Left colon (tissue), 2 donors: ENCODE measurements at regions not wholly inside any gene's neighbourhood (a gene's known extent, or its start where the extent isn't known, plus 50 kb on each side); places are given as distances from the start of the nearest gene placed in this dataset.
A peak's percentile ranks its signal among the peaks of the same experiment; 100 is the strongest.
"Not testable (repeated sequence)": the region's sequence is repeated elsewhere in the genome, so short reads cannot be mapped to it uniquely, and the experiment has no call there.

ENCODE experiments used
- ATAC-seq: fragments of 200-7000 bp; cut with Tn5 transposase; one replicate; pipeline ENCODE4 v1.9.1; 2020; ENCODE audit warnings: mild to moderate bottlenecking, moderate library complexity
- DNase-seq, 2 donors: peaks; one replicate each; pipeline ENCODE4 v3.0.0-alpha.2; 2020
- intact Hi-C, 2 donors: fragments of 100-400 bp; cut with DNase I in 1 of 2; cut with micrococcal nuclease in 1 of 2; formaldehyde crosslinking; loops; one replicate each; pipeline versions ENCODE4 v1.11.2 to v1.14.0; 2022; cut with DNase I, micrococcal nuclease
- donor health status: DM: no; HTN: no; CAD: no.
- donor health status: DM: yes; HTN: yes; CAD: no.

- ATAC-seq (no peak), DNase-seq (no peak)
- intact Hi-C loops: no loop called here
Measured at GRCh38 chr6:128740951-128741350, 142.0 kb upstream of the LAMA2 start.

GRCh38 chr6:128739112-128739511 lies 143.8 kb upstream of the LAMA2 start:
- no peak for ATAC-seq
- intact Hi-C loops: loop anchor here in 1 of 2 donors (10.0 kb wide), 1 partner anchor 1004 kb away; no protein-coding TSS in a partner anchor
- no peak for DNase-seq

GRCh38 chr6:128738112-128738511 lies 144.8 kb upstream of the LAMA2 start:
- intact Hi-C loops: loop anchor here in 1 of 2 donors (10.0 kb wide), 1 partner anchor 1003 kb away; no protein-coding TSS in a partner anchor
- DNase-seq: peak; percentile 7 to 35

GRCh38 chr6:128736780-128737179 lies 146.2 kb upstream of the LAMA2 start:
- ATAC-seq (no peak), DNase-seq (no peak)
- intact Hi-C loops: loop anchor here in 1 of 2 donors (10.0 kb wide), 1 partner anchor 1002 kb away; no protein-coding TSS in a partner anchor

More at GRCh38 chr6:128738112-128738511, 144.8 kb upstream of the LAMA2 start:
- peak; percentile 99 for ATAC-seq

- DNase-seq: no peak
- peak; percentile 71 for ATAC-seq
- intact Hi-C loops: loop anchor here in 1 of 2 donors (10.0 kb wide), 1 partner anchor 997 kb away; no protein-coding TSS in a partner anchor
Measured at GRCh38 chr6:128731249-128732165, 151.4 kb upstream of the LAMA2 start.

- intact Hi-C loops: loop anchor here in 1 of 2 donors (10.0 kb wide), 2 partner anchors 537 to 647 kb away; no protein-coding TSS in a partner anchor
- ATAC-seq: no peak
Measured at GRCh38 chr6:128727500-128727899, 155.4 kb upstream of the LAMA2 start.

GRCh38 chr6:128725271-128726233 lies 157.4 kb upstream of the LAMA2 start:
- no peak for ATAC-seq
- peak in 1 of 2 donors; percentile 18 for DNase-seq
- intact Hi-C loops: loop anchor here in 1 of 2 donors (10.0 kb wide), 2 partner anchors 539 to 649 kb away; no protein-coding TSS in a partner anchor

More at GRCh38 chr6:128727500-128727899, 155.4 kb upstream of the LAMA2 start:
- no peak for DNase-seq

- ATAC-seq: no peak
- DNase-seq: no peak
- intact Hi-C loops: loop anchor here in 1 of 2 donors (10.0 kb wide), 2 partner anchors 540 to 650 kb away; no protein-coding TSS in a partner anchor
Measured at GRCh38 chr6:128724738-128725137, 158.2 kb upstream of the LAMA2 start.

- intact Hi-C loops: loop anchor here in 1 of 2 donors (10.0 kb wide), 2 partner anchors 541 to 651 kb away; no protein-coding TSS in a partner anchor
- DNase-seq: no peak
- no peak for ATAC-seq
Measured at GRCh38 chr6:128723667-128724066, 159.3 kb upstream of the LAMA2 start.

- ATAC-seq: no peak
- intact Hi-C loops: loop anchor here in 1 of 2 donors (10.0 kb wide), 2 partner anchors 544 to 654 kb away; no protein-coding TSS in a partner anchor
- DNase-seq: no peak
Measured at GRCh38 chr6:128720891-128721290, 162.0 kb upstream of the LAMA2 start.

GRCh38 chr6:128719786-128720185 lies 163.2 kb upstream of the LAMA2 start:
- no peak for DNase-seq
- intact Hi-C loops: loop anchor here in 1 of 2 donors (10.0 kb wide), 2 partner anchors 545 to 655 kb away; no protein-coding TSS in a partner anchor
- ATAC-seq: no peak

- ATAC-seq: no peak
- intact Hi-C loops: no loop called here
- DNase-seq: no peak
Measured at GRCh38 chr6:128713461-128713860, 169.5 kb upstream of the LAMA2 start.

- DNase-seq (no peak), ATAC-seq (no peak)
- intact Hi-C loops: no loop called here
Measured at GRCh38 chr6:128712898-128713297, 170.0 kb upstream of the LAMA2 start.

- intact Hi-C loops: no loop called here
- DNase-seq: no peak
- no peak for ATAC-seq
Measured at GRCh38 chr6:128711149-128711548, 171.8 kb upstream of the LAMA2 start.

- DNase-seq (no peak), ATAC-seq (no peak)
- intact Hi-C loops: no loop called here
Measured at GRCh38 chr6:128710315-128710714, 172.6 kb upstream of the LAMA2 start.

GRCh38 chr6:128704601-128705000 lies 178.3 kb upstream of the LAMA2 start:
- ATAC-seq (no peak), DNase-seq (no peak)
- intact Hi-C loops: no loop called here

GRCh38 chr6:128703794-128704193 lies 179.1 kb upstream of the LAMA2 start:
- ATAC-seq, intact Hi-C loops, DNase-seq: not testable (repeated sequence)
